NCI-H1694 treated with DMSO at 0.1 percent for 48 hours (cell line): ENCODE measurements at regions not wholly inside any gene's neighbourhood (a gene's known extent, or its start where the extent isn't known, plus 50 kb on each side); places are given as distances from the start of the nearest gene placed in this dataset.

ENCODE experiments used
- DNase-seq: peaks from one replicate; lab custom pipeline; 2025; lab: John Stamatoyannopoulos, UW

- no peak for DNase-seq
These were observed 90.6 kb downstream of the TNFSF13B start for GRCh38 chr13:108360139-108360538.

GRCh38 chr13:108361769-108362168, 92.3 kb downstream of the TNFSF13B start:
- DNase-seq = no peak

GRCh38 chr13:108363666-108364065, 94.1 kb downstream of the TNFSF13B start:
- no peak for DNase-seq

- DNase-seq = no peak
These were observed 95.7 kb downstream of the TNFSF13B start for GRCh38 chr13:108365255-108365654.

- DNase-seq = no peak
These were observed 98.9 kb downstream of the TNFSF13B start for GRCh38 chr13:108368250-108368905.

- DNase-seq = no peak
These were observed 99.9 kb downstream of the TNFSF13B start for GRCh38 chr13:108369412-108369811.

- no peak for DNase-seq
These were observed 105.5 kb downstream of the TNFSF13B start for GRCh38 chr13:108375034-108375433.

GRCh38 chr13:108375772-108376171, 106.3 kb downstream of the TNFSF13B start:
- no peak for DNase-seq

- DNase-seq = no peak
These were observed 106.8 kb downstream of the TNFSF13B start for GRCh38 chr13:108376308-108376707.

- DNase-seq = no peak
These were observed 108.2 kb downstream of the TNFSF13B start for GRCh38 chr13:108377646-108378206.

GRCh38 chr13:108383667-108384066, 114.1 kb downstream of the TNFSF13B start:
- DNase-seq = no peak

GRCh38 chr13:108387156-108387555, 117.6 kb downstream of the TNFSF13B start:
- DNase-seq = no peak

- no peak for DNase-seq
These were observed 133.3 kb downstream of the TNFSF13B start for GRCh38 chr13:108402850-108403249.

GRCh38 chr13:108407495-108407894, 138.0 kb downstream of the TNFSF13B start:
- DNase-seq = no peak

GRCh38 chr13:108408672-108409071, 139.2 kb downstream of the TNFSF13B start:
- DNase-seq = no peak

GRCh38 chr13:108409730-108410129, 140.2 kb downstream of the TNFSF13B start:
- DNase-seq = no peak

GRCh38 chr13:108419768-108420167, 150.2 kb downstream of the TNFSF13B start:
- no peak for DNase-seq

- no peak for DNase-seq
These were observed 155.5 kb downstream of the TNFSF13B start for GRCh38 chr13:108425056-108425455.

GRCh38 chr13:108426893-108427292, 157.4 kb downstream of the TNFSF13B start:
- no peak for DNase-seq

GRCh38 chr13:108427355-108427754, 157.8 kb downstream of the TNFSF13B start:
- DNase-seq = no peak

- no peak for DNase-seq
These were observed 159.2 kb downstream of the TNFSF13B start for GRCh38 chr13:108428691-108429090.

GRCh38 chr13:108433976-108434755, 164.6 kb downstream of the TNFSF13B start:
- DNase-seq = no peak
